ENCODE measurements at regions not wholly inside any gene's neighbourhood (a gene's known extent, or its start where the extent isn't known, plus 50 kb on each side); places are given as distances from the start of the nearest gene placed in this dataset.

DNA sequence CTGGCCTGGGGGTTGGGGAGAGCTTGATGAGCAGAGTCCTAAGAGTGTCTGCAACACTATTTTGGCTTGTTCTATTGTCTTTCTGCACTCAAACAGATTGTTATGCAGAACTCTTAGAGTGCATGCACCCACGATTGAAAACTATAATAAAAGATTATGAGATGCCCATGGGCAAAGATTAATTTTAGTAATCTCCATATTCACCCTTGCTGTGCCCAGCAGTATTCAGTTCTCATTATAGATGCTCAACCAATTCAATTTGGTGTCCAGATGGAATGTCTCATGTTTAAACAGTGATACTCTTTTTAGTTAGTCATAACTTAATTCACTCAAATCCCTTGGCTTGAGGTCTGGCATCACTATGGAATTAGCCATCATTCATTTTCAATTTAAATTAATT lies 952.5 kb downstream of the CDH8 start:
- no peaks in the 10 kb centered on the region for H3K36me3 ChIP-seq (ENCODE audit: control insufficient read depth in 2 of 2, insufficient read depth in 2 of 2, low read length in 2 of 2)
- no peaks in the 10 kb centered on the region for H3K27me3 ChIP-seq (ENCODE audit: control insufficient read depth in 2 of 2, insufficient read depth in 2 of 2, low read length in 2 of 2)
- no peak overlapping the region for H3K4me3 ChIP-seq (ENCODE audit: low read length in 2 of 2)

DNA sequence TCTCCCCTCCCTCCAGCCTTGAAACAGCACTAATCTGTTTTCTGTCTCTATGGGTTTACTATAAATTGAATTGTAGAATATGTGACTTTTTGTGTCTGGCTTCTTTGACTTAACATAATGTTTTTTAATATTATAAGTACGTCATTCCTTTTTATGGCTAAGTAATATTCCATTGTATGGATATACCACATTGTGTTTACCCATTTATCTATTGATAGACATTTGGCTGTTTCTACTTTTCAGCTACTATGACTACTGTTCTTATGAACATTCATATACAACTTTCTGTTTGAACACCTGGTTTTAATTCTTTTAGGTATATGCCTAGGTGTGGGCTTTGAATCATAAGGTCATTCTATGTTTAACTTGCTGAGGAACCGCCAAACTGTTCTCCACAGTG lies 961.9 kb downstream of the CDH8 start:
- H3K27me3 ChIP-seq (ENCODE audit: control insufficient read depth in 2 of 2, insufficient read depth in 2 of 2, low read length in 2 of 2) = no peaks in the 10 kb centered on the region
- H3K9ac ChIP-seq (ENCODE audit: low read depth in 1 of 2, low read length in 2 of 2) = no peak overlapping the region
- H3K36me3 ChIP-seq (ENCODE audit: control insufficient read depth in 2 of 2, insufficient read depth in 2 of 2, low read length in 2 of 2) = no peaks in the 10 kb centered on the region
- H3K4me1 ChIP-seq (ENCODE audit: control insufficient read depth in 2 of 2, insufficient read depth in 2 of 2, low read length in 2 of 2) = no peaks in the 10 kb centered on the region
- no peaks in the 10 kb centered on the region for H3K9me3 ChIP-seq (ENCODE audit: control insufficient read depth in 2 of 2, low read length in 2 of 2)
- no peak overlapping the region for H3K4me3 ChIP-seq (ENCODE audit: low read length in 2 of 2)
- H3K27ac ChIP-seq (ENCODE audit: low read depth in 2 of 2, low read length in 2 of 2) = no peak overlapping the region

More for the DNA sequence above, 952.5 kb downstream of the CDH8 start:
- H3K9ac ChIP-seq (ENCODE audit: low read depth in 1 of 2, low read length in 2 of 2) = no peak overlapping the region
- H3K4me1 ChIP-seq (ENCODE audit: control insufficient read depth in 2 of 2, insufficient read depth in 2 of 2, low read length in 2 of 2) = no peaks in the 10 kb centered on the region
- no peaks in the 10 kb centered on the region for H3K9me3 ChIP-seq (ENCODE audit: control insufficient read depth in 2 of 2, low read length in 2 of 2)
- no peak overlapping the region for H3K27ac ChIP-seq (ENCODE audit: low read depth in 2 of 2, low read length in 2 of 2)

- H3K36me3 ChIP-seq (ENCODE audit: control insufficient read depth in 2 of 2, insufficient read depth in 2 of 2, low read length in 2 of 2) = no peaks in the 10 kb centered on the region
- H3K9me3 ChIP-seq (ENCODE audit: control insufficient read depth in 2 of 2, low read length in 2 of 2) = no peaks in the 10 kb centered on the region
- H3K27ac ChIP-seq (ENCODE audit: low read depth in 2 of 2, low read length in 2 of 2) = no peak overlapping the region
- no peak overlapping the region for H3K4me3 ChIP-seq (ENCODE audit: low read length in 2 of 2)
- no peaks in the 10 kb centered on the region for H3K4me1 ChIP-seq (ENCODE audit: control insufficient read depth in 2 of 2, insufficient read depth in 2 of 2, low read length in 2 of 2)
- H3K9ac ChIP-seq (ENCODE audit: low read depth in 1 of 2, low read length in 2 of 2) = no peak overlapping the region
- no peaks in the 10 kb centered on the region for H3K27me3 ChIP-seq (ENCODE audit: control insufficient read depth in 2 of 2, insufficient read depth in 2 of 2, low read length in 2 of 2)
These were observed 978.6 kb downstream of the CDH8 start for GRCh38 chr16:61057635-61058034.

DNA sequence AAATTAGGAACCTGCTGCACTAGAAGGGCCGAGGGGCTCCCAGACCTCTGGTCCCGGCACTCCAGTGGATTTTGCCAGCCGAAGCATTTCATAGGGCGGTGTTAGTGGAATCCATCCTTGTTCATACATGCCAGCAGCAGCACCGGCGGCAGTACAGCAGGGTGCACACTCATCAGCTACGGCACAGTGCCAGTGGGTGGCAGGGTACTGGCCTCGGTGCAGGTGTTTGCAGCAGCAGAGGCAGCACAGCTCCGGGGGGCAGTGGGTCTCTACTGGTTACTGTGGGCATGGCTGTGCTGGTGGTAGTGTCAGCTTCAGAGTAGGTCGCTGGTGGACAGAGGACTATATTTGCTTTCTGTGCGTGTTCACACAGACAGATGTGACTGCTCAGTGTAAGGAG lies 985.7 kb downstream of the CDH8 start:
- no peak overlapping the region for H3K9ac ChIP-seq (ENCODE audit: low read depth in 1 of 2, low read length in 2 of 2)

GRCh38 chr16:61045931-61046330 lies 990.3 kb downstream of the CDH8 start:
- Histone ChIP-seq H3K4me3 (ENCODE audit: low read length in 2 of 2) (no peak overlapping the region), H3K9ac (ENCODE audit: low read depth in 1 of 2, low read length in 2 of 2) (no peak overlapping the region), H3K9me3 (ENCODE audit: control insufficient read depth in 2 of 2, low read length in 2 of 2) (no peaks in the 10 kb centered on the region), H3K4me1 (ENCODE audit: control insufficient read depth in 2 of 2, insufficient read depth in 2 of 2, low read length in 2 of 2) (no peaks in the 10 kb centered on the region), H3K36me3 (ENCODE audit: control insufficient read depth in 2 of 2, insufficient read depth in 2 of 2, low read length in 2 of 2) (no peaks in the 10 kb centered on the region), H3K27me3 (ENCODE audit: control insufficient read depth in 2 of 2, insufficient read depth in 2 of 2, low read length in 2 of 2) (no peaks in the 10 kb centered on the region), H3K27ac (ENCODE audit: low read depth in 2 of 2, low read length in 2 of 2) (no peak overlapping the region)

More for the DNA sequence above, 985.7 kb downstream of the CDH8 start:
- H3K4me3 ChIP-seq (ENCODE audit: low read length in 2 of 2) = no peak overlapping the region
- peaks cover 0 to 2% of the 10 kb centered on the region in 2 donors for H3K9me3 ChIP-seq (ENCODE audit: control insufficient read depth in 2 of 2, low read length in 2 of 2)
- no peaks in the 10 kb centered on the region for H3K4me1 ChIP-seq (ENCODE audit: control insufficient read depth in 2 of 2, insufficient read depth in 2 of 2, low read length in 2 of 2)
- no peaks in the 10 kb centered on the region for H3K36me3 ChIP-seq (ENCODE audit: control insufficient read depth in 2 of 2, insufficient read depth in 2 of 2, low read length in 2 of 2)
- no peaks in the 10 kb centered on the region for H3K27me3 ChIP-seq (ENCODE audit: control insufficient read depth in 2 of 2, insufficient read depth in 2 of 2, low read length in 2 of 2)
- no peak overlapping the region for H3K27ac ChIP-seq (ENCODE audit: low read depth in 2 of 2, low read length in 2 of 2)

GRCh38 chr16:61042737-61043136 lies 993.5 kb downstream of the CDH8 start:
- Histone ChIP-seq H3K9me3 (ENCODE audit: control insufficient read depth in 2 of 2, low read length in 2 of 2) (no peaks in the 10 kb centered on the region), H3K4me1 (ENCODE audit: control insufficient read depth in 2 of 2, insufficient read depth in 2 of 2, low read length in 2 of 2) (no peaks in the 10 kb centered on the region), H3K4me3 (ENCODE audit: low read length in 2 of 2) (no peak overlapping the region), H3K36me3 (ENCODE audit: control insufficient read depth in 2 of 2, insufficient read depth in 2 of 2, low read length in 2 of 2) (no peaks in the 10 kb centered on the region), H3K27me3 (ENCODE audit: control insufficient read depth in 2 of 2, insufficient read depth in 2 of 2, low read length in 2 of 2) (no peaks in the 10 kb centered on the region), H3K27ac (ENCODE audit: low read depth in 2 of 2, low read length in 2 of 2) (no peak overlapping the region), H3K9ac (ENCODE audit: low read depth in 1 of 2, low read length in 2 of 2) (no peak overlapping the region)

DNA sequence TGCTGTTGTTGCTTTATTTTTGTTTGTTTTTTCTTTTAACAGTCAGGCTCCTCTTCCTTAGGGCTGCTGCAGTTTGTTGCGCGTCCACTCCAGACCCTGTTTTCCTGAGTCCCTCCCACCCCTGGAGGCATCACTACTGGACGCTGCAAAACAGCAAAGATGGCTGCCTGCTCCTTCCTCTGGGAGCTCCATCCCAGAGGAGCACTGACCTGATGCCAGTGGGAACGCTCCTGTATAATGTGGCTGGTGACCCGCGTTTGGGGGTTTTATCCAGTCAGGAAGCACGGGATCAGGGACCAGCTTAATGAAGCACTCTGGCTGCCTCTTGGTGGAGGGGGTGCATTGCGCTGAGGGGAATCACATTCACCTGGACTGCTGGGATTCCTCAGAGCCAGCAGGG lies 1005.6 kb downstream of the CDH8 start:
- H3K36me3 ChIP-seq (ENCODE audit: control insufficient read depth in 2 of 2, insufficient read depth in 2 of 2, low read length in 2 of 2) = no peaks in the 10 kb centered on the region
- no peak overlapping the region for H3K27ac ChIP-seq (ENCODE audit: low read depth in 2 of 2, low read length in 2 of 2)
- H3K27me3 ChIP-seq (ENCODE audit: control insufficient read depth in 2 of 2, insufficient read depth in 2 of 2, low read length in 2 of 2) = no peaks in the 10 kb centered on the region
- no peak overlapping the region for H3K9ac ChIP-seq (ENCODE audit: low read depth in 1 of 2, low read length in 2 of 2)
- H3K4me3 ChIP-seq (ENCODE audit: low read length in 2 of 2) = no peak overlapping the region
- peaks cover 3 to 5% of the 10 kb centered on the region in 2 donors for H3K9me3 ChIP-seq (ENCODE audit: control insufficient read depth in 2 of 2, low read length in 2 of 2)
- no peaks in the 10 kb centered on the region for H3K4me1 ChIP-seq (ENCODE audit: control insufficient read depth in 2 of 2, insufficient read depth in 2 of 2, low read length in 2 of 2)

GRCh38 chr16:61024180-61024900 lies 1011.9 kb downstream of the CDH8 start:
- Histone ChIP-seq H3K4me1 (ENCODE audit: control insufficient read depth in 2 of 2, insufficient read depth in 2 of 2, low read length in 2 of 2) (no peaks in the 10 kb centered on the region), H3K27ac (ENCODE audit: low read depth in 2 of 2, low read length in 2 of 2) (no peak overlapping the region)

GRCh38 chr16:61014869-61015268 lies 1021.4 kb downstream of the CDH8 start:
- Histone ChIP-seq H3K9ac (ENCODE audit: low read depth in 1 of 2, low read length in 2 of 2) (no peak overlapping the region), H3K4me3 (ENCODE audit: low read length in 2 of 2) (no peak overlapping the region), H3K9me3 (ENCODE audit: control insufficient read depth in 2 of 2, low read length in 2 of 2) (peaks cover 0 to 2% of the 10 kb centered on the region in 2 donors), H3K4me1 (ENCODE audit: control insufficient read depth in 2 of 2, insufficient read depth in 2 of 2, low read length in 2 of 2) (no peaks in the 10 kb centered on the region), H3K27me3 (ENCODE audit: control insufficient read depth in 2 of 2, insufficient read depth in 2 of 2, low read length in 2 of 2) (no peaks in the 10 kb centered on the region), H3K36me3 (ENCODE audit: control insufficient read depth in 2 of 2, insufficient read depth in 2 of 2, low read length in 2 of 2) (no peaks in the 10 kb centered on the region), H3K27ac (ENCODE audit: low read depth in 2 of 2, low read length in 2 of 2) (no peak overlapping the region)

More at GRCh38 chr16:61024180-61024900, 1011.9 kb downstream of the CDH8 start:
- no peak overlapping the region for H3K9ac ChIP-seq (ENCODE audit: low read depth in 1 of 2, low read length in 2 of 2)
- H3K4me3 ChIP-seq (ENCODE audit: low read length in 2 of 2) = no peak overlapping the region
- no peaks in the 10 kb centered on the region for H3K27me3 ChIP-seq (ENCODE audit: control insufficient read depth in 2 of 2, insufficient read depth in 2 of 2, low read length in 2 of 2)
- no peaks in the 10 kb centered on the region for H3K9me3 ChIP-seq (ENCODE audit: control insufficient read depth in 2 of 2, low read length in 2 of 2)
- H3K36me3 ChIP-seq (ENCODE audit: control insufficient read depth in 2 of 2, insufficient read depth in 2 of 2, low read length in 2 of 2) = no peaks in the 10 kb centered on the region

DNA sequence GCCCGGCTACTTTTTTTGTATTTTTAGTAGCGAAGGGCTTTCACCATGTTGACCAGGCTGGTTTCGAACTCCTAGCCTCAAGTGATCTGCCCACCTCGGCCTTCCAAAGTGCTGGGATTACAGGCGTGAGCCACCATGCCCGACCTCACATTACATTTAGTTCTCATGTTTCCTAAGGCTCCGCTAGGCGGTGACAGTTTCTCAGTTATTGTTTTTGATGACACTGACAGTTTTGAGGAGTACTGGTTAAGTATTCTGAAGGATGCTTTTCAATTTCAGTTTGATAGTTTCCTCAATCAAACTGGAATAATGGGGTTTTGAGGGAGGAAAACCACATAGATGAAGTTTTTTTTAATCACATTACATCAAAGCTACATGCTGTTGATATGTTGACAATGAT lies 1028.5 kb downstream of the CDH8 start:
- Histone ChIP-seq H3K27ac (ENCODE audit: low read depth in 2 of 2, low read length in 2 of 2) (no peak overlapping the region), H3K9ac (ENCODE audit: low read depth in 1 of 2, low read length in 2 of 2) (no peak overlapping the region), H3K4me3 (ENCODE audit: low read length in 2 of 2) (no peak overlapping the region), H3K27me3 (ENCODE audit: control insufficient read depth in 2 of 2, insufficient read depth in 2 of 2, low read length in 2 of 2) (no peaks in the 10 kb centered on the region), H3K9me3 (ENCODE audit: control insufficient read depth in 2 of 2, low read length in 2 of 2) (no peaks in the 10 kb centered on the region), H3K4me1 (ENCODE audit: control insufficient read depth in 2 of 2, insufficient read depth in 2 of 2, low read length in 2 of 2) (no peaks in the 10 kb centered on the region), H3K36me3 (ENCODE audit: control insufficient read depth in 2 of 2, insufficient read depth in 2 of 2, low read length in 2 of 2) (no peaks in the 10 kb centered on the region)

All from mucosa of rectum (tissue), 2 donors.